IPS DF 4.7 (cell line): ENCODE measurements at regions not wholly inside any gene's neighbourhood (a gene's known extent, or its start where the extent isn't known, plus 50 kb on each side); places are given as distances from the start of the nearest gene placed in this dataset.

Experiments
- DNase-seq: peaks from one replicate; pipeline ENCODE4 v3.0.0-alpha.2; 2013; ENCODE audit warnings: low spot score; ENCODE audit errors: extremely low read depth

GRCh38 chr9:80040457-80040856 lies 468.7 kb downstream of the TLE4 start:
- DNase-seq = no peak

GRCh38 chr9:80030801-80031200 lies 459.0 kb downstream of the TLE4 start:
- no peak for DNase-seq

DNA sequence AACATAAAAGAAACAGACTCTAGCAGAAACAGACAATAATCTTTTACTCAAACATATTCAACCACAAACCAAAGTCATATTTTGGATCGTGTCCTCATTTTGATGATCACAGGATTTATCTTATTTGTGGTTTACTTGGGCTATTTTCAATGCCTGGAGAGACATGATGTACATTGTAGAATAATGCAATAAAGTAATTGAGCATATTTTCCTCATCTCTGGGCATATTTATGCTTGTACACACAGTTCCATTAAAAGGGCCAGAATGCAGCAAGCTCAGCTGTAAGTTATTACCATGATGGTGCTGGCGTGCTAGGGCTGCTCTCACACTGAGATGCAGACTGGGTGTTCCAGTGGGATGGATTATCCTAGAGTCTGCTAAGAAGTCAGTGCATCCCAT lies 456.7 kb downstream of the TLE4 start:
- DNase-seq = no peak

GRCh38 chr9:80025796-80026520 lies 454.2 kb downstream of the TLE4 start:
- no peak for DNase-seq

- no peak for DNase-seq
Measured at GRCh38 chr9:80025131-80025530, 453.4 kb downstream of the TLE4 start.

DNA sequence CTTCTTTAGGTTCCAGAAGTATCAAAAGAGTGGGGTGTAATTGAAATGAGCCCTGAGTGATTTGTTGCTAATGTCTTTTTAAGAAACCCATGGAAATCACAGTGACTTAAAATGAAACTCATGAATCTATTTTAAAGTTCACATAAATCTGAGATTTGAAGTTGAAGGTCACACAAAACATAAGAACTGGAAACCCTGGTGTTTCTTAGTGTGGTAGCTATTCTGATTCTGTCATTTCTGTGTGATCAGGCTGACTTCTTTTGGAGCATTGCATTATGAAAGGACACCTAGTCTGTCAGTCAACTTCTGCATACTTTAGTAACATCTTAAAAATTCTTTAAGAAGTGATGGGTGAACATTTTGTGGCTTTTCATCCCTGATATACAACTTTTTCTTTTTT lies 448.8 kb downstream of the TLE4 start:
- no peak for DNase-seq

DNA sequence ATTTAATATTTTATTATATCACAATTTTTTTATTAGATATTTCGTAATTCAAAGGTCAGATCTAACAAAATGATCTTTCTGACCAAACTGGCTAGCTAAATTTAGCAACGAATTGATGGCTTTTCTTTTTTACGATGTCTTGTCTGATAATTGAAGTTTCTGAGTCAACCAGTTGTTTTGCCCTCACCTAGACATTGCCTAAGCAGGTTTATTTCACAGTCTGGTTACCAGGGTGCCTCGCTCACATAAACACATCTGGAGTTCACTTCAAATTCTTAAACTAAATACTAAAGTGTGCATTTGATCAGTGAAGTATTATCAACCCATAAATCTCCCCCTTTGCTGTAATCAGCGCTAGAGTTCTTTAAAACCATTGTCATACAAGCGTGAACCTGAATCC lies 448.3 kb downstream of the TLE4 start:
- no peak for DNase-seq

DNA sequence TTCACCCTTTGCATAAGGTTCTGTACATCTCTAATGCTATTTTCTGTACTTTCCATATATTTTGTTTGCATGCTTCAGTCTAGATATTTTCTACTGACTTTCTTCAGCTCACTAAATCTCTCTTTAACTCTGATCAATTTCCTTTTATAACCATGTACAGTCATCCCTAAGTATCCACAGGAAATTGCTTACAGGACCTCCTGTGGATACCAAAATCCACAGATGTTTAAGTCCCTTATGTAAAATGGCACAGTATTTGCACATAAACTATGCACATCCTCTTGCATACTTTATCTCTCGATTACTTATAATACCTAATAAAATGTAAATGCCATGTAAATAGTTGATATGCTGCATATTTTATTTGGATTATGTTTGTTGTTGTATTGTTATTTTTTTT lies 442.1 kb downstream of the TLE4 start:
- DNase-seq = no peak

GRCh38 chr9:80012557-80013330 lies 441.0 kb downstream of the TLE4 start:
- no peak for DNase-seq

DNA sequence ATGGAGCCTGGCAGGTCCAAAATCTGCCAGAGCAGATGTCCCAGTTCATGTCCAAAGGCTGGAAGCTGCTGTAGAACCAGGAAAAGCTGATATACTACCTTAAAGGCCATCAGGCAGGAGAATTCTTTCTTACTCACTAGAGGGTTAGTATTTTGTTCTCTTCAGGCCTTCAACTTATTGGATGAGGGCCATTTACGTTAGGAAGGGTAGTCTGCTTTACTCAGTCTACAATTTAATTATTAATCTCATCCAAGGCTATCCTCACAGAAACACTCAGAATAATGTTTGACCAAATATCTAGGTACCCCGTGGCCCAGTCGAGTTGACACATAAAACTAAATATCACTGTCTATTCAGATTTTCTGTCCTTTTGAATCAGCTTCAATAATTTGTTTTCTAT lies 437.4 kb downstream of the TLE4 start:
- no peak for DNase-seq

GRCh38 chr9:80004714-80005113 lies 432.9 kb downstream of the TLE4 start:
- no peak for DNase-seq

- DNase-seq = no peak
Measured at GRCh38 chr9:79990536-79990935, 418.8 kb downstream of the TLE4 start.

- no peak for DNase-seq
Measured at GRCh38 chr9:79989079-79989478, 417.3 kb downstream of the TLE4 start.

- DNase-seq = no peak
Measured at GRCh38 chr9:79988126-79988525, 416.4 kb downstream of the TLE4 start.

- DNase-seq = no peak
Measured at GRCh38 chr9:79986437-79986836, 414.7 kb downstream of the TLE4 start.

DNA sequence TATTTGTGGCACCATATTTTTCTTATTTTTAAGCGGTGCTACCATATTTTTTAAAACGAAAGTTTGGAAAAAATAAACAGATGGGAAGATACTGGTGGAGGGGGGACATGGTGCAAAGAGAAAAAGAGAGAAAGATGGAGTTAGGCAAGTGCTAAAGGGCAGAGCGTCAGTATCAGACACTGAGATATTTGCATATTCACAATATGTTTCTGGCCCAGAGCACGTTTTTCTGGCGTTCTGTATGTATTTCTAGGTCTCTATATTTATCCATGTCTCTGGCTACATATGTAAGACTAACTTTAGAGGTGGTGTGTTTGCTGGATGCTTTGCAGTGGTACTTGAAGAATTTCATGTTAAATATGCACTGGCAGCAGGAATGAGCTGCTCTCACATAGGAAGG lies 414.0 kb downstream of the TLE4 start:
- no peak for DNase-seq

DNA sequence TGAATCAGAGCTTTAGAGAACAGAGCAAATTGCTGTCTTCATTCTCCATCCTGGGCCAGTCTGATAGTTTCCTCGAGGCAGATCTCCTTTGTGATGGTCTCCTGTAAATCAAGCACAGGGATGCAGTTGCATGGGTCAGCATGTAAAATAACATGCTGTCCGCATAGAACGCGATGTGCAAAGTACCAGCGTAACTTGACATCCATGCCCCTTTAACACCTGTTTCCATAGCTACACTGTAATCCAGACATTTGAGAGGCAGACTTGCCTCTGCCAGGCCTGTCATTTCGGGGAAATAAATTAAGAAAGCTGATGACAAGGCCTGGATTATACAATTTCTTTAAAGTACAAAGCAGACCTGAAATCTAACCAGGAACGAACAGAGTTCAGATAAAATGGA lies 413.5 kb downstream of the TLE4 start:
- no peak for DNase-seq

GRCh38 chr9:79984429-79985067 lies 412.8 kb downstream of the TLE4 start:
- DNase-seq = no peak

GRCh38 chr9:79980432-79980831 lies 408.7 kb downstream of the TLE4 start:
- no peak for DNase-seq

DNA sequence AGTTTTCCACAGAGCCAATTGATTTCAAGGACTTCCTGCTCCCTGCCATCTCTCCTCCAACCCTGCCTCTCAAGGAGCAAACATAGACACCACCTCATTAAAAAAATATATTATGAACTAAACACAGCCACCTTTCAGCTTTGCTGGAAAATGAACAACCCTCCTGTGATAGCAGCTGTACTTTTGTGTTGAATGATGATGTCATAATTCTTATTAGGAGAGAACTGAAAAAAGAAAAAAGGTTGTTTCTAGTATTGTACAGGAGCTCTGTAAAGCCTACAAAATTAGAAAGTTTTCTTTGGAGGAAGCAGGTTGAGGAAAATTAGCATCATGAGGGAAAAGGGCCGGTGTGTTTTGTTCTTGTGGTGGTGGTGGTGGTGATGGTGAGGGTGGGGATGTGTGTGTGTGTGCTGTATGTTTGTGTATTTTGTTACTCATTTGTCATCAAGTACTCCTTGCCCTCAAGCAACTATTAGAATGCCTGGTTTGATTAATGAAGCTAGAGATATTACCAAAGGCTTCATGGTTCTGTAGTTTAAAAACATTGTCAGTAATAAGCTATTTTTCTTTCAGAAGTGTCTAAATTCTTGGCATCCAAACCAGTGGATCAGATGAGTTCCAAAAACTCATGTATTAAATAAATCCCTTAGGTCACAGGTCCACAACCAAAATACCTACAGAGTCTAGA lies 405.9 kb downstream of the TLE4 start:
- no peak for DNase-seq

GRCh38 chr9:79977074-79977435 lies 405.3 kb downstream of the TLE4 start:
- DNase-seq = no peak
